Esophagus (tissue), 2 donors: ENCODE measurements at regions not wholly inside any gene's neighbourhood (a gene's known extent, or its start where the extent isn't known, plus 50 kb on each side); places are given as distances from the start of the nearest gene placed in this dataset.

Source experiments
- H3K27ac ChIP-seq, 2 donors: one replicate each; pipeline ENCODE4 v1.5.1; 2013; ENCODE audit warnings: low read depth in 2 of 2, mild to moderate bottlenecking in 2 of 2, inconsistent platforms in 1 of 2, low read length in 1 of 2, moderate library complexity in 1 of 2
- H3K27me3 ChIP-seq, 2 donors: one replicate each; pipeline ENCODE4 v1.6.1; 2013; ENCODE audit warnings: low read length in 2 of 2, control low read depth in 1 of 2, mild to moderate bottlenecking in 1 of 2; ENCODE audit not compliant: insufficient read depth in 2 of 2, control insufficient read depth in 1 of 2
- H3K36me3 ChIP-seq, 2 donors: one replicate each; pipeline ENCODE4 v1.6.1; 2013; ENCODE audit warnings: low read length in 1 of 2; ENCODE audit not compliant: control insufficient read depth in 2 of 2, insufficient read depth in 2 of 2
- H3K4me1 ChIP-seq, 2 donors: one replicate each; pipeline ENCODE4 v1.6.1; 2013; ENCODE audit warnings: low read length in 1 of 2; ENCODE audit not compliant: control insufficient read depth in 2 of 2, insufficient read depth in 2 of 2
- H3K4me3 ChIP-seq, 2 donors: one replicate each; pipeline ENCODE4 v1.5.1; 2013; ENCODE audit warnings: low read length in 2 of 2, mild to moderate bottlenecking in 2 of 2, low read depth in 1 of 2, moderate library complexity in 1 of 2
- H3K9me3 ChIP-seq, 2 donors: one replicate each; pipeline ENCODE4 v1.6.1; 2013; ENCODE audit warnings: mild to moderate bottlenecking in 2 of 2, low read depth in 1 of 2, low read length in 1 of 2, moderate library complexity in 1 of 2; ENCODE audit not compliant: control insufficient read depth in 2 of 2, insufficient read depth in 1 of 2
- WGBS, 2 donors: extraction: QIAGEN DNeasy Blood & Tissue Kit; methylation state at CpG; one replicate each; pipeline ENCODE4 v1.1.7; 2013; 5-methylcytosine and 5-hydroxymethylcytosine counted together
- donor health status: healthy with polysubstance abuse.
- donor health status: Bipolar disorder and iron deficiency.

DNA sequence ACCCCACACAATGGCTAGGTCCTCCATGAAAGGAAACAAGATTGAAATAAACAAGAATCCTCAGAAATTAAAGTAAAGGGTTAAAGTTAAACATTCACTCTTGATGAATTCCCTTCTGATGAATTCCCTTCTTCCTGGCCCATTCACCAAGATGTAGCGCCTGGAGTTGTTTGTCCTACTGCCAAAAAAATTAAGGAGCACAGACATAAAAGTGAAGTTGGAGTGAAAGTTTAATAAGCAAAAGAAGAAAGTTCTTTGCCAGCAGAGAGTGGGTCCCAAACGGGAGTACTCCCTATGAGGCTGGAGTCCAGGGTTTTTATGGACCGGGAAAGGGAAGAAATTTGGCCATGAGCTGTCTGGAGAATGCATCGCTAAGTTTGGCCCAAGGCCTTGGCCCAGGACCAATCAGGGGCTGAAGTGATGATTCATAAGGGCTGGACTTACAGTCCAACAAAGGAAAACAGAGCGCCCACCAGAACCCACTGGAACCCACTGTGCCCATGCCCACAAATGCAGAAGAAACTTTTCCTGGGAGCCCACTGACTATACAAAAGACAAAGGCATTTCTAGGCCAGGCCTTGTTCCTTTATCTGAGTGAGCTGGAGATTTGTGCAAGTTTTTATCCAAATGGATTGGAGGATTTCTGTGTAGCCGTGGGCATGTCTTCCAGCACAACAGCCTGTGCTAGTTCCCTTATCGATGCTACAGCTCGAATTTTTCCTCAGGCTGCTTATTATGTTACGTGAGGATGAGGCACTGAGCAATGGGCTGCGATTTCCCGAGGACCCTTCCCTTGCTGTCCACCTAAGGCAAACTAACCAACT lies 1561.6 kb downstream of the OTOL1 start:
- Histone ChIP-seq H3K9me3 (peaks cover 4% of the 10 kb centered on the region in 2 donors), H3K4me3 (no peak overlapping the region)
- WGBS, 2 donors: 59 to 75% methylated on average over 11 of the region's 11 CpGs

DNA sequence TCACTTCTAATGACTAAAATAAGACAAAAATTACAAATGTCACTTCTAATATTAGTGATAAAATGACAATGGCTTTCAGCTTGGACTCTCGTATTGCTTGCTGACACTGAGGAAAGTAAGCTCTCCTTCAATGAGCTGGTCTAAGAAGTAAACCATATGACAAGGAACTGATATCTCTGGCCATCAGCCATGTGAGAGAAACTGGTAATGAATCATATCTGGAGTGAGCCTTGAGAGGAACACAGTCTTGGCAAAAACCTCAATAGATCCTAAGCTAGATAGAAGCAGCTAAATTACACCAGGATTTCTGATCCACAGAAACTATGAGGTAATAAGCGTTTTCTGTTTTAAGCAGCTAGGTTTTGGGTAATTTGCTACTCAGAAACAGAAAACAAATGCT lies 1575.1 kb downstream of the OTOL1 start:
- WGBS, 2 donors: 40 to 56% methylated on average over 2 of the region's 2 CpGs
- H3K27ac ChIP-seq: no peak overlapping the region
- H3K9me3 ChIP-seq: peaks cover 8 to 10% of the 10 kb centered on the region in 2 donors
- no peaks in the 10 kb centered on the region for H3K36me3 ChIP-seq
- H3K4me1 ChIP-seq: no peaks in the 10 kb centered on the region
- no peaks in the 10 kb centered on the region for H3K27me3 ChIP-seq
- H3K4me3 ChIP-seq: no peak overlapping the region

More for the DNA sequence above, 1561.6 kb downstream of the OTOL1 start:
- Histone ChIP-seq H3K4me1 (no peaks in the 10 kb centered on the region), H3K36me3 (no peaks in the 10 kb centered on the region), H3K27me3 (no peaks in the 10 kb centered on the region), H3K27ac (no peak overlapping the region)
